ENCODE measurements at regions not wholly inside any gene's neighbourhood (a gene's known extent, or its start where the extent isn't known, plus 50 kb on each side); places are given as distances from the start of the nearest gene placed in this dataset.

DNA sequence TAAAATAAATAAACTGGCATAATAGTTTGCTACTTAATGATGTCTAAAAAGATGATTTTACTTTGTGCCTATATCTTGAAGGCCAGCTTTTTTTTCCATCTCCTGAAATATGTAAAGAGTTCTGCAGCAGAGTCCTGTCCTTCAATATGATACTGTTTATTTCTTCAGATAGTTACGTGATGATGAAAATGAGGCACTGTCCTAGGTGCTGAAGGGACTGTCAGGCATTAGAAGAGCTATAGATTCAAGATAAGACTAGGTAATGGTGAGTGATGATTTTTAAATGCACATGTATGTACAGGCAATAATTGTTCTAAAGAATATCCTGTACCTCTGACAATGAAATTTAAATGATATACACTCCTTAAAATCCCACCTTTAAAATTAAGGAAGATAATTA lies 326.9 kb upstream of the DNAJC19 start (continued):
- TF ChIP-seq, protein P1, sequence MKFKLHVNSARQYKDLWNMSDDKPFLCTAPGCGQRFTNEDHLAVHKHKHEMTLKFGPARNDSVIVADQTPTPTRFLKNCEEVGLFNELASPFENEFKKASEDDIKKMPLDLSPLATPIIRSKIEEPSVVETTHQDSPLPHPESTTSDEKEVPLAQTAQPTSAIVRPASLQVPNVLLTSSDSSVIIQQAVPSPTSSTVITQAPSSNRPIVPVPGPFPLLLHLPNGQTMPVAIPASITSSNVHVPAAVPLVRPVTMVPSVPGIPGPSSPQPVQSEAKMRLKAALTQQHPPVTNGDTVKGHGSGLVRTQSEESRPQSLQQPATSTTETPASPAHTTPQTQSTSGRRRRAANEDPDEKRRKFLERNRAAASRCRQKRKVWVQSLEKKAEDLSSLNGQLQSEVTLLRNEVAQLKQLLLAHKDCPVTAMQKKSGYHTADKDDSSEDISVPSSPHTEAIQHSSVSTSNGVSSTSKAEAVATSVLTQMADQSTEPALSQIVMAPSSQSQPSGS (IDR thresholded peaks at IDR 0.05; ENCODE audit: low read length) = no peak
- TF ChIP-seq EZH2 (IDR thresholded peaks at IDR 0.05; ENCODE audit: low read depth, low read length, severe bottlenecking) (no peak), TCF12 (IDR thresholded peaks at IDR 0.05; ENCODE audit: low read depth, low read length) (no peak)
